Esophagus muscularis mucosa (tissue), 4 donors: ENCODE measurements at regions not wholly inside any gene's neighbourhood (a gene's known extent, or its start where the extent isn't known, plus 50 kb on each side); places are given as distances from the start of the nearest gene placed in this dataset.
"Not testable (repeated sequence)": the region's sequence is repeated elsewhere in the genome, so short reads cannot be mapped to it uniquely, and the experiment has no call there.

Experiments
- DNase-seq: peaks from one replicate; pipeline ENCODE4 v3.0.0-alpha.2; 2017; ENCODE audit errors: extremely low spot score
- H3K27ac ChIP-seq, 4 donors: fragments of 200-600 bp; sonication (generic); replicated peaks in 1 of 4; 1 replicate in 3 of 4; 2 replicates in 1 of 4; pipeline ENCODE4 v1.5.1; 2016 to 2019; ENCODE audit warnings: mild to moderate bottlenecking in 1 of 4
- H3K27me3 ChIP-seq, 4 donors: fragments of 200-600 bp; sonication (generic); one replicate each; pipeline versions ENCODE4 v1.5.1 to v1.6.0; 2016 to 2019
- H3K36me3 ChIP-seq, 4 donors: fragments of 200-600 bp; sonication (generic); one replicate each; pipeline ENCODE4 v1.5.1; 2016 to 2019
- H3K4me1 ChIP-seq, 4 donors: fragments of 200-600 bp; sonication (generic); one replicate each; pipeline ENCODE4 v1.5.1; 2016 to 2019
- H3K4me3 ChIP-seq, 4 donors: fragments of 200-600 bp; sonication (generic); 1 replicate in 2 of 4; 2 replicates in 2 of 4; pipeline ENCODE4 v1.5.1; 2016 to 2019; ENCODE audit warnings: mild to moderate bottlenecking in 4 of 4, moderate library complexity in 1 of 4
- H3K9me3 ChIP-seq, 4 donors: fragments of 200-600 bp; sonication (generic); 1 replicate in 3 of 4; 2 replicates in 1 of 4; pipeline ENCODE4 v1.5.1; 2016 to 2019
- POLR2AphosphoS5 ChIP-seq, 2 donors: sonication (generic); formaldehyde crosslinking; IDR thresholded peaks; one replicate each; pipeline ENCODE4 v1.6.1; 2017; ENCODE audit warnings: antibody characterized with exemption in 2 of 2
- WGBS: methylation state at CpG from one replicate; pipeline ENCODE4 v1.1.5; 2018; 5-methylcytosine and 5-hydroxymethylcytosine counted together
- intact Hi-C: fragments of 100-400 bp; cut with DNase I; formaldehyde crosslinking; loops from one replicate; pipeline ENCODE4 v1.15.1; 2023
- TF ChIP-seq, protein P1 (sequence below), 3 experiments: fragments of 200-600 bp in 2 of 3; fragments of 450-650 bp in 1 of 3; sonication (generic) in 2 of 3; IDR thresholded peaks; one replicate each; pipeline ENCODE4 v1.5.1; 2017 to 2019; ENCODE audit warnings: antibody characterized with exemption in 3 of 3, mild to moderate bottlenecking in 2 of 3, moderate library complexity in 1 of 3

DNA sequence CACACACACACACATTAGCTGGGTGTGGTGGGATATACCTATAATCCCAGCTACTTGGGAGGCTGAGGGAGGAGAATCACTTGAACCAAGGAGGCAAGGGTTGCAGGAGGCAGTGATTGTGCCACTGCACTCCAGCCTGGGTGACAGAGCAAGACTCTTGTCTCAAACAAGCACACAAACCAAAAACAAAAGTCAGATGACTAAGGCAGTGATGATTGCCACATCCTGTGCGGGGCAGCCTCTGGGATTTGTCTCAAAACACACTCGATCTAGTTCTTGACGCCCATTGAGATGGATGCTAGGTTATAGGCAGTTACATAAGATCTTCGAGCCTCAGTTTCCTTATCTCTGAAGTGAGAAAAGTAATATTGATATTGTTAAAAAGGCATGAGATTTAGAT lies 57.8 kb upstream of the NBPF8 start:
- H3K36me3 ChIP-seq, intact Hi-C loops, H3K4me3 ChIP-seq, H3K27ac ChIP-seq, H3K27me3 ChIP-seq, H3K4me1 ChIP-seq, H3K9me3 ChIP-seq: not testable (repeated sequence)
- peak; percentile 55 for DNase-seq
- WGBS = 80% methylated on average over 1 of the region's 4 CpGs

DNA sequence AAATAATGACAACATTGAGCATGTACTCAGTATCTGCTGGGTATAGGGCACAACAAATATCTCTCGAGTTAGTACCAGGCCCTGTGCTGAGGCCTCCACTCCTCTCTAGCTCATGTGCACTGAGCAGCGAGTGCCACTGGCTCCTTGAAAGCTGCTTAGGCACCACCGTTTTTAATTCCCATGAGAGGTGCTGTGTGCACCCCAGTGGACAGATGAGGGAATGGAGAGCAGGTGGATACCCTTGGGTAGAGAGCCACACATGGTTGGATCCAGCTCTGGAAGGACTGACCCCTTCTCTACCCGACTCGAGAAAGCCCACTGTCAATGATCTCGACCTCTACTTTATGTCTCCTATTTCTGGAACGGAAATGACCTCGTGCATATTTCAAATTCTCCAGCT lies 58.7 kb upstream of the NBPF8 start:
- H3K36me3 ChIP-seq, DNase-seq, H3K4me3 ChIP-seq, intact Hi-C loops, H3K9me3 ChIP-seq, H3K4me1 ChIP-seq, H3K27me3 ChIP-seq, H3K27ac ChIP-seq: not testable (repeated sequence)
- no CpG with 5 or more reads among the region's 8 CpGs for WGBS
- TF ChIP-seq, protein P1, sequence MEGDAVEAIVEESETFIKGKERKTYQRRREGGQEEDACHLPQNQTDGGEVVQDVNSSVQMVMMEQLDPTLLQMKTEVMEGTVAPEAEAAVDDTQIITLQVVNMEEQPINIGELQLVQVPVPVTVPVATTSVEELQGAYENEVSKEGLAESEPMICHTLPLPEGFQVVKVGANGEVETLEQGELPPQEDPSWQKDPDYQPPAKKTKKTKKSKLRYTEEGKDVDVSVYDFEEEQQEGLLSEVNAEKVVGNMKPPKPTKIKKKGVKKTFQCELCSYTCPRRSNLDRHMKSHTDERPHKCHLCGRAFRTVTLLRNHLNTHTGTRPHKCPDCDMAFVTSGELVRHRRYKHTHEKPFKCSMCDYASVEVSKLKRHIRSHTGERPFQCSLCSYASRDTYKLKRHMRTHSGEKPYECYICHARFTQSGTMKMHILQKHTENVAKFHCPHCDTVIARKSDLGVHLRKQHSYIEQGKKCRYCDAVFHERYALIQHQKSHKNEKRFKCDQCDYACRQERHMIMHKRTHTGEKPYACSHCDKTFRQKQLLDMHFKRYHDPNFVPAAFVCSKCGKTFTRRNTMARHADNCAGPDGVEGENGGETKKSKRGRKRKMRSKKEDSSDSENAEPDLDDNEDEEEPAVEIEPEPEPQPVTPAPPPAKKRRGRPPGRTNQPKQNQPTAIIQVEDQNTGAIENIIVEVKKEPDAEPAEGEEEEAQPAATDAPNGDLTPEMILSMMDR (IDR thresholded peaks at IDR 0.05) = peak in 2 of 3 experiments; percentile 10 to 28

DNA sequence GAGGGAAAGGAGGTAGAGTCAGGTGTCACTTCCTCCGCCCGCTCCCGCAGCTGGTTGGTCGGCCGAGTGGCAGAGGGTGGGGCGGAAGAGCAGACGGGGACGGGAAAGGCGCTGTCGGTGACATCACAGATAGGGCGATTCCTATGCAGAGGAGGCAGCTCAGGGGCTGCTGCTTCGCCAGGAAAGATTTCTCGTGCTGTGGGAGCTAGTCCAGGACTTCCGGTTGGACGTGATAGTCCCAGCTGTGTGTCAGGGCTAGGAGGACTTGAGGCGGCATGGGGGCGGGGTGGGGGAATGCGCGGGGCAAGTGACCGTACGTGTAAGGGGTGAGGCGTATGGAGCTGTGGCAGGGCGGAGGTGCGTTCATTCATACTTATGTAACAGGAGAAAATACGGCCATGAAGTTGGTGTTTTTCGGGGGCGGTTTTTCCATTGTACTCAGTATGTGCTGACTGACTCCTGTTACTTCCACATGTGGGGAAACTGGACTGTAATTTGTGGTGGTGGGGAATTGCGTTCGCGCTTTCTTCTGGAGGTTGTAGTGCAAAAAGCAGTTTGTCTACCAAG lies 60.1 kb upstream of the NBPF8 start:
- H3K4me3 ChIP-seq = peak overlapping the region; percentile 42 to 55 (median 48)
- intact Hi-C loops = not testable (repeated sequence)
- 24% methylated on average over 14 of the region's 30 CpGs for WGBS

DNA sequence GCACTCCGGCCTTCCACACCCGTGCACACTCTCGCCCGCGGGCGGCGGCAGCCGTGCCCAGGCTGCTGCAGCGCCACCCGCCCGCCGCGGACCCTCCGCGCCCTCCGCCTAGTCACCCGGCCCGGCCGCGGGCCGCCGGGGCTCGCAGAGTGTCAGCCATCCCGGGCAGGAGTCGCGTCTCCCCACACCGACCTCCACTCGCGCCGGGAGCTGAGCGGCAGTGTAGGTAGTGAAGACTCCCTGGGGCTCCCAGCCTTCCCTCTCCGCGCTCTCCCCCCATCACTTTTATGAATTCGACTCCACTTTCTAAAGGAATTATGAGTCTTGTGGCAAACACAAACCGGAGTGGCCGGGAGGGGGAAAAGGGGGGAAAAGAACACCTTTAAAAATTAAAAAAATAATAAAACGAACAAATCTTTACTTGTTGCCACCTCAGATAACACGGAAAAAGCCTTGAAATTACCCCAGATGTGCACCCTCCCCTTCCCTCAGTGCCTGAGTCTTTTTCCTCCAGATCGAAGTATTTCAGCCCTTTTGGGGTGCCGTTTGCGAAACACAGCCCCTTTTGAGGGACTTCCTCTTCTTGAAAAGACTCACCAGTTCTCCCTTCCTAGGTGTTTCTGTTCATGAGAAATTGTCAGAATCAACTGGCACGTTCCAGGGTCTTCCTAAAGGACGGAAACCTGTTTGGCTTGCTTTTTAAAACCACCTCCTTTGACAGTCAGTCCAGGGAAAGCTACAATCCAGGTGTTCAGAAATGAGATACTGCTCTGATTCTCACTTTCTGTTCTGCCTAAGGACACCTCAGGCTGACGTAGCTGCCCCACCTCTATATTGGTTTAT lies 72.4 kb upstream of the NBPF8 start:
- H3K9me3 ChIP-seq, intact Hi-C loops, H3K36me3 ChIP-seq, H3K4me1 ChIP-seq, H3K27me3 ChIP-seq, DNase-seq: not testable (repeated sequence)
- WGBS = 8% methylated on average over 16 of the region's 44 CpGs
- peak overlapping the region; percentile 35 to 58 (median 48) for H3K4me3 ChIP-seq
- peak overlapping the region; percentile 35 to 86 (median 66) for H3K27ac ChIP-seq

More for the DNA sequence above, 60.1 kb upstream of the NBPF8 start:
- H3K9me3 ChIP-seq, H3K4me1 ChIP-seq, H3K36me3 ChIP-seq, H3K27me3 ChIP-seq: not testable (repeated sequence)
- TF ChIP-seq POLR2AphosphoS5 (IDR thresholded peaks at IDR 0.05) = peak; percentile 49 to 75
- peak overlapping the region; percentile 60 to 86 (median 80) for H3K27ac ChIP-seq
- peak; percentile 92 for DNase-seq

DNA sequence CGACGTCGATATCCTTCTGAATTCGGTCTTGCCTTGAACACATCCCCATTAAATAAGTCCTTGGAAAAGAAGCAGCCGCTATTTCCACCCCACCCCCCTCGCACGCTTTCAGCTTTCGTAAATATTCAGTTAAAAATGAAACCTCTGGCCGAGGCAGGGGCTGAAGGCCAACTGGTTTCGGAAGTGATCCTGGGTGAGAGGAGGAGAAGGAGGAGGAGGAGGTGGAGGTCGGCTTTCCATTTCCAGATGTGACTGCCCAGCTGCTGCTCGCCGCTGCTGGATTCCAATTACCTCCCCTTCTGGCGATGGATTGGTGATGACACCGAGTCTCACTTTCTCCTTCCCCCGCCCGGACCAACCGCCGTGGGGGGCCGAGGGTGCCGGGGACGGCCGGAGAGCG lies 73.1 kb upstream of the NBPF8 start:
- H3K4me1 ChIP-seq, H3K27me3 ChIP-seq, H3K9me3 ChIP-seq, intact Hi-C loops, DNase-seq, H3K36me3 ChIP-seq: not testable (repeated sequence)
- H3K4me3 ChIP-seq = peak overlapping the region; percentile 52 to 60 (median 56)
- peak overlapping the region; percentile 68 to 86 (median 79) for H3K27ac ChIP-seq
- TF ChIP-seq POLR2AphosphoS5 (IDR thresholded peaks at IDR 0.05) = peak; percentile 19 to 49
- 0% methylated on average over 1 of the region's 24 CpGs for WGBS

DNA sequence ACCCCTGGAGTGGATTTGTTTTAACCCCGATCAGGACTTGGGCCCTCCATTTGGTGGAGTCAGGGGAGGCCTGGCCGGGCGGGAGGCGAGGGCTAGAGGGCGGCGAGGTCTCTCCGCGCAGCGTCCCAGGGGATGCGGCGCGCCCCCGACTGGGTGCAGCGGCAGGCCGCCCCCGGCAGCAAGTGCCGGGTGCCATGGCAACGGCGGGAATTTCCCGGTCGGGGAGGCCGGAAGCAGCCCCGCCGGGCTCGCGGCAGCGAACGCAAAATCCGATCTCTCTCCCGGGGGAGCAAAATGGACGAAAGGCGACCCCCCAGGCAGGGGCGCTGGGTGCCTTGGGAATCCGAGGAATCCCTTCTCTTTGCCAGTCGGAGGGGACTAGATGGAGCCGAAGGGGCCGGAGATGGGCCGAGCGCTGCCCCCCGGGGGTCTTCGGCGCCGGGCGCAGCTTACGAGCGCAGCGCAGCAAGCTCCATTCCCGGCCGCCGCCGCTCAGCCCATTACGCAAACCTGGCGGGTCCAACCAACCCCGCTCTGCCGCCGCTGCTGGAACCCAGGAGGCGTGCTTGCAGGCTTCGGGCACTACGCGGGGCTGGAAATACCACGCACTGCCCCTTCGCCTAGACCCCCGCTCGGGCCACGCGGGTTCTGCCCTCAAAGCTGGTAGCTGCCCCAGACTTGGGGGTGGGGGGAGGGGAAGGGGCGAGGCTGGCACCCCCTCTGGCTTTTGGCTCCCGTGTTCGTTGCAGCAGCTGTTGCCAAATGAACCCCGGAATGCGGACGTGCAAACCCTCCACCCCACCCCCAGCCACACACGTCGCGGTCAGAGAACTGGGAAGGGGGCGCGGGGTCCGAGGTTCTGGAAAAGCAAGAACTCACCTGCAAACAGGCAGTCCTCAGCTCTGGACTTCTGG lies 73.7 kb upstream of the NBPF8 start:
- H3K27me3 ChIP-seq, H3K9me3 ChIP-seq, H3K36me3 ChIP-seq, H3K4me1 ChIP-seq, DNase-seq, intact Hi-C loops: not testable (repeated sequence)
- no CpG with 5 or more reads among the region's 78 CpGs for WGBS
- peak overlapping the region; percentile 75 to 86 (median 80) for H3K27ac ChIP-seq
- peak in 1 of 2 donors; percentile 22 for TF ChIP-seq POLR2AphosphoS5 (IDR thresholded peaks at IDR 0.05)
- peak overlapping the region; percentile 53 to 63 (median 56) for H3K4me3 ChIP-seq

DNA sequence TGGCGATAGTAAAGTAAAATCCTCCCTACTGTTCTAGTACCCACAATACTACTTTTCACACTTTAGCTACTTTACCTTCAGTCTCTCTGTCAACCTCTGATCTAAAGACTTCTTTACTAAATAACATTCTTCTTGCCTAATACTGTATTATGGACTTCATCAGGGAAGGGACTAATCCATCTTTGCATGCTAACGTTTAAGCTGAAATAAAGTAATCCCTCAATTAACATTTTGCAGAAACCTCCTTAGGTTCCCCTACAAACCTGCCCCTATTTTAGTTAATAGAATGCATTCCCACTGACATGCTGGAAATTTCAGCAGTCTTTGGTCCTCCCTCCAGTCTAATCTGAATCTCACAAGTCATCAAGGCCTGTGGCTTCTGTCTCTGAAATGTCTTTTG lies 99.1 kb upstream of the NBPF8 start:
- H3K27me3 ChIP-seq, H3K27ac ChIP-seq, H3K4me3 ChIP-seq, H3K4me1 ChIP-seq, H3K36me3 ChIP-seq, H3K9me3 ChIP-seq, intact Hi-C loops, DNase-seq: not testable (repeated sequence)
- no CpG with 5 or more reads among the region's 2 CpGs for WGBS

DNA sequence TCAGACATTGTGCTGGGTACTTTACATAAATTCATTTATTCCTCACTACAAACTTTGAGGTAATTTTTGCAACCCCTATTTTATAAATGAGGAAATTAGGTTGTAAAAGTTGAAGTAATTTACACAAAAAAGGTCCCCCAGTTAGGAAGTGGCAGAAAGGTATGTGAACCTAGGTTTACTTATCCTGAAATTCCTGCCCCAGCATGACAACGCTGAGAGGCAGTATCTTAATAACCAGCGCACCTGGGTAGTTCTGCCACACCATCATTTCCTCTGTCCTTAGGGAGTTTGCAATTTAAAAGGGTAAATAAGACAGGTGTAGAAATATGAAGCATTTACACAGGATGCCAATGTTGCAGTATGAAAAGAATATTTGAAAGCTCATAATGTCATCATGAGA lies 102.9 kb upstream of the NBPF8 start:
- H3K27me3 ChIP-seq, H3K27ac ChIP-seq, H3K9me3 ChIP-seq, H3K36me3 ChIP-seq, H3K4me1 ChIP-seq, intact Hi-C loops, H3K4me3 ChIP-seq, DNase-seq: not testable (repeated sequence)
- no CpG with 5 or more reads among the region's 2 CpGs for WGBS

DNA sequence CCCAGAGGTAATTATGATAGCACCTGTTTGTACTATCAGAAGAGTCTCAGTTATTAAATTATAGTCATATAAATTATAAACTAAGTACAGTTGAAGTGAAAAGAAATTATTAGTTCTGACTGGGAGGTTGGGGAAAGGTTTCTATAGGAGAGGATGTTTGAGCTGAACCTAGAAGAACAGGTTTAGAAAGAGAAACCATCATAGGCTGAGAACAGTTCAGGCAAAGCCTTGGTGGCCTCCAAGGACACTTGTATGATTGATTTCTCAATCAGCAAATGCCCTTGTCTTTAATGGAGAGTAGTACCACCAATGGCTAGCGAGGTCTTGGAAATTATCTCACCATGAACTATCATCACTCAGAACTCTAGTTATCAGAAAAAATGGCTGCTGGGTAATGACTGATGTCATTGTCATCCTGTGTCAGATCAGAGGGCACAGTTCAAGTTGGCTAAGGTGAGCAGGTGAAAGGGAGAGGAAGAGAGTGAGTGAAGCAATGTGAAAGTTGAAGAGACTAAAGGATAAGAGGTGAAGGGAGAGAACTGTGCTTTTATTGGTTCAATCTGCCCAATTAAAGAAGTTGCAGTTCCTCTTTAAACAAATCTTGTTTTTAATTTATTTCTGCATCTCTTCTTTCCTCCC lies 105.8 kb upstream of the NBPF8 start:
- DNase-seq, intact Hi-C loops, H3K4me1 ChIP-seq, H3K36me3 ChIP-seq, H3K9me3 ChIP-seq, H3K4me3 ChIP-seq, H3K27ac ChIP-seq, H3K27me3 ChIP-seq: not testable (repeated sequence)
- no CpG with 5 or more reads among the region's 1 CpG for WGBS

DNA sequence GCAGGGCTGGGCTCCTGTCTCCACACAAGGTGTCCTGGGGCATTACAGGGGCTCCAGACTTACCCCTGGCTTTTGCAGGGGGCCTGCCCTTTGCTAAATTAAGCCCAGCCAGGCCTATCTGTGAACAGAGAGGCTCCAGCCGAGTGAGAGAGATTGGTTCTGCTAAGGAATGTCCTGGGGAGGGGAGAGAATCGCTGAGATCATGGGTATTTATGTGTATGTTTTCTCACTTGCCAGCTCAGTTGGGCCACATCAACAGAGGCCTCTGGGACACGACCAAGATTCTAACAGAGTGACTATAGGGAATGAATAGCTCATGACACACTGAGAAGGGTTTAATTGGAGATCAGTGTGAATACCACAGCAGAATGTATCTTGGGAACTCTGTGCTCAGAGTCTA lies 109.8 kb upstream of the NBPF8 start:
- H3K9me3 ChIP-seq, DNase-seq, H3K4me3 ChIP-seq, H3K4me1 ChIP-seq, H3K36me3 ChIP-seq, H3K27ac ChIP-seq, H3K27me3 ChIP-seq, intact Hi-C loops: not testable (repeated sequence)
- no CpG with 5 or more reads among the region's 3 CpGs for WGBS

DNA sequence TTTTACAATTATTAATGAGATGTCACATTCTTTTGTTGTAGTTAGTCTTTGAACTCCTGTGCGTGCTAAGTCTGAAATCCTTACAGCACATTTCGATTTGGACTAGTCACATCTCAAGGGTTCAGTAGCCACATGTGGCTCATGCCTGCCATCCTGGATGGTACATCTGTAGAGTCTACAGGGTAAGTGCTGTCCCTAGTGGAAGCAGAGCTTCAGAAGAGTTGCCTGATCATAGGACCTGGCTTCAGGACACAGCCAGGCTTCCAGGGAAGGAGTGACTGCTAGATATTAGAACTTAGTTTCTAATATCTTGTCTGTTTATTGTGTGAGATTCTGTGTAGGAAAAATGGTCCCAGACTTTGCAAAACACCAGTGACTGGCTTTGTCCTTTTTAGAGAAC lies 110.5 kb upstream of the NBPF8 start:
- intact Hi-C loops, H3K27me3 ChIP-seq, H3K4me1 ChIP-seq, H3K36me3 ChIP-seq, DNase-seq, H3K27ac ChIP-seq, H3K9me3 ChIP-seq, H3K4me3 ChIP-seq: not testable (repeated sequence)
- WGBS = no CpG with 5 or more reads among the region's 2 CpGs
